ENCODE measurements at regions not wholly inside any gene's neighbourhood (a gene's known extent, or its start where the extent isn't known, plus 50 kb on each side); places are given as distances from the start of the nearest gene placed in this dataset.

- no peak for DNase-seq (ENCODE audit: low read depth)
- no peak for TF ChIP-seq CTCF (IDR thresholded peaks at IDR 0.05; ENCODE audit: insufficient read depth, low read depth, low read length, missing control alignments)
- H3K4me3 ChIP-seq (ENCODE audit: low read depth, low read length), result no peak overlapping the region
These were observed 328.2 kb upstream of the ZNF462 start for GRCh38 chr9:106534800-106535199.

GRCh38 chr9:106535439-106535838 is 327.5 kb upstream of the ZNF462 start:
- H3K4me3 ChIP-seq (ENCODE audit: low read depth, low read length), result no peak overlapping the region
- no peak for TF ChIP-seq CTCF (IDR thresholded peaks at IDR 0.05; ENCODE audit: insufficient read depth, low read depth, low read length, missing control alignments)
- DNase-seq (ENCODE audit: low read depth), result no peak

GRCh38 chr9:106557996-106558667 is 304.8 kb upstream of the ZNF462 start:
- no peak for TF ChIP-seq CTCF (IDR thresholded peaks at IDR 0.05; ENCODE audit: insufficient read depth, low read depth, low read length, missing control alignments)
- H3K4me3 ChIP-seq (ENCODE audit: low read depth, low read length), result no peak overlapping the region
- no peak for DNase-seq (ENCODE audit: low read depth)

GRCh38 chr9:106560540-106560939 is 302.4 kb upstream of the ZNF462 start:
- no peak overlapping the region for H3K4me3 ChIP-seq (ENCODE audit: low read depth, low read length)
- peak; percentile 27 for TF ChIP-seq CTCF (IDR thresholded peaks at IDR 0.05; ENCODE audit: insufficient read depth, low read depth, low read length, missing control alignments)
- DNase-seq (ENCODE audit: low read depth), result no peak

- TF ChIP-seq CTCF (IDR thresholded peaks at IDR 0.05; ENCODE audit: insufficient read depth, low read depth, low read length, missing control alignments), result no peak
- DNase-seq (ENCODE audit: low read depth), result no peak
- no peak overlapping the region for H3K4me3 ChIP-seq (ENCODE audit: low read depth, low read length)
These were observed 287.1 kb upstream of the ZNF462 start for GRCh38 chr9:106575823-106576222.

- H3K4me3 ChIP-seq (ENCODE audit: low read depth, low read length), result no peak overlapping the region
- no peak for TF ChIP-seq CTCF (IDR thresholded peaks at IDR 0.05; ENCODE audit: insufficient read depth, low read depth, low read length, missing control alignments)
- DNase-seq (ENCODE audit: low read depth), result no peak
These were observed 286.7 kb upstream of the ZNF462 start for GRCh38 chr9:106576232-106576760.

GRCh38 chr9:106577121-106577520 is 285.8 kb upstream of the ZNF462 start:
- no peak overlapping the region for H3K4me3 ChIP-seq (ENCODE audit: low read depth, low read length)
- TF ChIP-seq CTCF (IDR thresholded peaks at IDR 0.05; ENCODE audit: insufficient read depth, low read depth, low read length, missing control alignments), result no peak
- DNase-seq (ENCODE audit: low read depth), result no peak

Measured in GM12865 (cell line).